ENCODE measurements at regions not wholly inside any gene's neighbourhood (a gene's known extent, or its start where the extent isn't known, plus 50 kb on each side); places are given as distances from the start of the nearest gene placed in this dataset.

DNA sequence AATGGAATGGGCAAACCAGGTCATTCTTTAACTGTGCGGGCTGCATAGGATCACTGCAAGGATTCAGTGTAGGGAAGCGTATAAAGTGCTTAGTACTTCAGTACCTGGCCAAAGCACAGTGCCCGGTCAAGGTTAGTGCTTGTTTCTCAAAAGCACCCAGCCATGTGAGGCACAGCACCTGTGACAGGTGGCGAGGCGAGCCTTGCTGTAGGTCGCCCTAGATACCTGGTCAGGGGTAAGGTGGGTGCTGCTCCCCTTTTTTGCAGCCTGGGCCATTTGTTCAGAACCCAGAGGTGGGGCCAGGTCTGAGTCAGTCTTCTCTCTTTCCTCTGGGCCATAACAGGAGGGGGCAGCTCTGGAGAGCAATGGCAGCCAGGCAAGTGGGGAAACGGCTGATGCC lies 172.0 kb downstream of the IRF8 start:
- no peak for TF ChIP-seq CTCF (IDR thresholded peaks at IDR 0.05)
- Mint-ChIP-seq H3K9me3 (no peaks in the 10 kb centered on the region), H3K4me3 (no peak overlapping the region), H3K36me3 (ENCODE audit: low read depth) (no peaks in the 10 kb centered on the region), H3K4me1 (peaks cover 68% of the 10 kb centered on the region), H3K27me3 (ENCODE audit: low read depth, poor library complexity) (peaks cover 56% of the 10 kb centered on the region), H3K27ac (no peak overlapping the region)
- no peak for DNase-seq

- peaks cover 56% of the 10 kb centered on the region for H3K27me3 Mint-ChIP-seq (ENCODE audit: low read depth, poor library complexity)
Measured at GRCh38 chr16:86071611-86072240, 172.8 kb downstream of the IRF8 start.

DNA sequence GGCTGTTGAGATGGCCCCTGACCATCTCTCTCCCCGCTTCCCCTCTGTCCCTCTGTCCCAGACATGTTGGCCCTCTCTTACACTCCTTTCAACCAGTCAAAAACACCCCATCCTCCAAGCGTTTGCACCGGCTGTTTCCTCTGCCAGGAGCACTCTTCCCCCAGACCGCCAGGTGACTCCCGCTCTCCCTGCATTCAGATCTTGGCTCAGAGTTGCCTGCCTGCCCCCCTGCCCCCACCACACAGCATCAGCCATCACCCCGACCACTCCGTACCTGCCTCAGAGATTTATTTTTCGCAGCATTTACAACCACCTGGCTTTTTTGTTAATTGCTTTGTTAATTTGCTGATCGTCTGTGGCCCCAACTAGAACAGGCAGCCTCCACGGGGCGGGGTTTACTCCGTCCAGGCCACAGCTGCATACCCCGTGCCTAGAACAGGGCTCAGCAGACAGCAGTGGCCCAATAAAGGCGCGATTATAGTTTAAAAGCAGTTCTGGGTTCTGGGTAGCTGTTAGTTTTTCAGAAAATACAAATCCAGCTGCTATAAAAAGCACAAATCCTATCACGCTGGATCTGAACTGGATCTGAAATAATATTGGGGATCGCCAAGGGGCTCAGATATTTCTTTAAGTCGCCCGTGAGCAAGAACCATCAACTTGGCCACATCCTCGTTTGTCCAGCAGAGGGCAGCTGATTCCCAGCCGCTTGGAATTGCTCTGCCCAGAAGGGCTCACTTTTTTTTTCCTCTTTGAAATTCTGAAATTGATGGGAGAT lies 173.6 kb downstream of the IRF8 start:
- Mint-ChIP-seq H3K36me3 (ENCODE audit: low read depth) (no peaks in the 10 kb centered on the region), H3K4me3 (no peak overlapping the region), H3K27ac (no peak overlapping the region), H3K27me3 (ENCODE audit: low read depth, poor library complexity) (peaks cover 55% of the 10 kb centered on the region), H3K4me1 (peaks cover 70% of the 10 kb centered on the region), H3K9me3 (no peaks in the 10 kb centered on the region)
- peak; percentile 84 for TF ChIP-seq CTCF (IDR thresholded peaks at IDR 0.05)
- DNase-seq: peak; percentile 80

More at GRCh38 chr16:86071611-86072240, 172.8 kb downstream of the IRF8 start:
- Mint-ChIP-seq H3K9me3 (no peaks in the 10 kb centered on the region), H3K4me3 (no peak overlapping the region), H3K4me1 (peaks cover 65% of the 10 kb centered on the region), H3K36me3 (ENCODE audit: low read depth) (no peaks in the 10 kb centered on the region), H3K27ac (no peak overlapping the region)
- DNase-seq: no peak
- no peak for TF ChIP-seq CTCF (IDR thresholded peaks at IDR 0.05)

- Mint-ChIP-seq H3K4me1 (peaks cover 71% of the 10 kb centered on the region), H3K27me3 (ENCODE audit: low read depth, poor library complexity) (peaks cover 48% of the 10 kb centered on the region), H3K9me3 (no peaks in the 10 kb centered on the region), H3K36me3 (ENCODE audit: low read depth) (no peaks in the 10 kb centered on the region), H3K4me3 (no peak overlapping the region), H3K27ac (no peak overlapping the region)
- no peak for DNase-seq
- TF ChIP-seq CTCF (IDR thresholded peaks at IDR 0.05): no peak
Measured at GRCh38 chr16:86073103-86073625, 174.2 kb downstream of the IRF8 start.

DNA sequence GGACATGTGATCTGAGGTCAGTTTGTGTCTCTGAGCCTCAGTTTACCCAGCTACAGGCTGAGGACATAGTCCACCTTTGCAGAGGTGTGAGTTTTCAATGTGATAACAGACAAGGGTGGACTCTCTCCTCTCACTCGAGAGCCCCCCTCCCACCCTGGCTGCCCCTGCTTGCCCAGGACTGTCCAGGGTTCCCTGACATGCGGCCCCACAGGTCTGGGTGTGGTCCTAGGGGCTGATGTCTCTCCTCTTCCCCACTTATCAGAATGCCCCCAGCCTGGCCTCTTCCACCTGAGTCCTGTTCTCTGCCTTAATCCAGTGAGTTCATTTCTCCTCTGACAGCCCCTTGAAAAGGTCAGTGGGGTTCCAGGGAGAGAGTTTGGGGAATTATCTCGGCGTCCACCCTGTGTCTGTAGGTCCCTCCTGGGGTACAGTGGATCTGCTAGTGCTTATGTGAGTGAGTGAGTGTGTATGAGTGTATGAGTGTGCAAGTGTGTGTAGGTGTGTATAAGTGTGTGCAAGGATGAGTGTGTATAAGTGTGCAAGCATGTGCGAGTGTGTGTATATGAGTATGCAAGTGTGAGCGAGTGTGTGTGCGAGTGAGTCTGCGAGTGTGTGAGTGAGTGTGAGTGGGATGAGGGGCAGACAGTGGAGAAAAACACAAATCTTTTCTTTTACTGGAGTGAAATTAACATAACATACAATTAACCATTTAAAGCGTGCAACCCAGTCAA lies 175.0 kb downstream of the IRF8 start:
- H3K27me3 Mint-ChIP-seq (ENCODE audit: low read depth, poor library complexity): peaks cover 47% of the 10 kb centered on the region
- H3K4me3 Mint-ChIP-seq: peak overlapping the region; percentile 18
- TF ChIP-seq CTCF (IDR thresholded peaks at IDR 0.05): no peak
- DNase-seq: no peak
- H3K36me3 Mint-ChIP-seq (ENCODE audit: low read depth): no peaks in the 10 kb centered on the region
- H3K27ac Mint-ChIP-seq: no peak overlapping the region
- H3K4me1 Mint-ChIP-seq: peaks cover 71% of the 10 kb centered on the region
- no peaks in the 10 kb centered on the region for H3K9me3 Mint-ChIP-seq

Data from nephron progenitor cell (in vitro differentiated cells).